ENCODE measurements at regions not wholly inside any gene's neighbourhood (a gene's known extent, or its start where the extent isn't known, plus 50 kb on each side); places are given as distances from the start of the nearest gene placed in this dataset.

GRCh38 chr2:17101596-17101995 lies 416.6 kb downstream of the RAD51AP2 start:
- POLR2A ChIA-PET, result no interaction called here
- CTCF ChIA-PET, result no interaction called here
- no peak overlapping the region for H3K27ac ChIP-seq (ENCODE audit: low read length)
- H3K36me3 ChIP-seq (ENCODE audit: control insufficient read depth, insufficient read depth, low read length), result no peaks in the 10 kb centered on the region
- no peaks in the 10 kb centered on the region for H3K27me3 ChIP-seq (ENCODE audit: control insufficient read depth, insufficient read depth, low read length)
- no peaks in the 10 kb centered on the region for H3K4me1 ChIP-seq (ENCODE audit: control insufficient read depth, insufficient read depth, low read length)
- DNase-seq (ENCODE audit: low read depth, low spot score) (no peak), ATAC-seq (no peak)
- H3K4me3 ChIP-seq (ENCODE audit: low read depth in 2 of 2, low read length in 2 of 2), result no peak overlapping the region
- no peak for TF ChIP-seq CTCF (IDR thresholded peaks at IDR 0.05)
- no peak for TF ChIP-seq SIN3A (IDR thresholded peaks at IDR 0.05; ENCODE audit: borderline replicate concordance, insufficient read depth, low read depth, low read length)
- no peak for TF ChIP-seq POLR2AphosphoS5 (IDR thresholded peaks at IDR 0.05; ENCODE audit: low read depth, low read length)
- no peak for TF ChIP-seq REST (IDR thresholded peaks at IDR 0.05; ENCODE audit: insufficient read depth in 1 of 2, low read depth in 2 of 2, low read length in 1 of 2)
- no peak for TF ChIP-seq TCF7L2 (IDR thresholded peaks at IDR 0.05; ENCODE audit: low read depth, low read length)
- intact Hi-C loops (cut with micrococcal nuclease; ENCODE audit: unreplicated experiment), result no loop called here
- in situ Hi-C loops (cut with HindIII; ENCODE audit: low pct_unique_long_range_greater_than_20kb, low sequenced_read_pairs), result no loop called here
- H3K9me3 ChIP-seq (ENCODE audit: control insufficient read depth, insufficient read depth, low read depth, low read length), result no peaks in the 10 kb centered on the region
- no TSS peak for BruUV-seq (replicated peaks)

- TF ChIP-seq REST (IDR thresholded peaks at IDR 0.05; ENCODE audit: insufficient read depth in 1 of 2, low read depth in 2 of 2, low read length in 1 of 2) (no peak), POLR2AphosphoS5 (IDR thresholded peaks at IDR 0.05; ENCODE audit: low read depth, low read length) (no peak), SIN3A (IDR thresholded peaks at IDR 0.05; ENCODE audit: borderline replicate concordance, insufficient read depth, low read depth, low read length) (no peak), TCF7L2 (IDR thresholded peaks at IDR 0.05; ENCODE audit: low read depth, low read length) (no peak), CTCF (IDR thresholded peaks at IDR 0.05) (no peak)
- intact Hi-C loops (cut with micrococcal nuclease; ENCODE audit: unreplicated experiment) (no loop called here), in situ Hi-C loops (cut with HindIII; ENCODE audit: low pct_unique_long_range_greater_than_20kb, low sequenced_read_pairs) (no loop called here)
- no TSS peak for BruUV-seq (replicated peaks)
- no peaks in the 10 kb centered on the region for H3K27me3 ChIP-seq (ENCODE audit: control insufficient read depth, insufficient read depth, low read length)
- ChIA-PET CTCF (no interaction called here), POLR2A (no interaction called here)
- no peak overlapping the region for H3K4me3 ChIP-seq (ENCODE audit: low read depth in 2 of 2, low read length in 2 of 2)
- DNase-seq (ENCODE audit: low read depth, low spot score) (no peak), ATAC-seq (no peak)
- no peaks in the 10 kb centered on the region for H3K4me1 ChIP-seq (ENCODE audit: control insufficient read depth, insufficient read depth, low read length)
- no peaks in the 10 kb centered on the region for H3K36me3 ChIP-seq (ENCODE audit: control insufficient read depth, insufficient read depth, low read length)
- no peak overlapping the region for H3K27ac ChIP-seq (ENCODE audit: low read length)
- H3K9me3 ChIP-seq (ENCODE audit: control insufficient read depth, insufficient read depth, low read depth, low read length), result no peaks in the 10 kb centered on the region
Measured at GRCh38 chr2:17101091-17101490, 417.1 kb downstream of the RAD51AP2 start.

Measured in Panc1 (cell line).